ENCODE measurements at regions not wholly inside any gene's neighbourhood (a gene's known extent, or its start where the extent isn't known, plus 50 kb on each side); places are given as distances from the start of the nearest gene placed in this dataset.
"Not testable (repeated sequence)": the region's sequence is repeated elsewhere in the genome, so short reads cannot be mapped to it uniquely, and the experiment has no call there.

DNA sequence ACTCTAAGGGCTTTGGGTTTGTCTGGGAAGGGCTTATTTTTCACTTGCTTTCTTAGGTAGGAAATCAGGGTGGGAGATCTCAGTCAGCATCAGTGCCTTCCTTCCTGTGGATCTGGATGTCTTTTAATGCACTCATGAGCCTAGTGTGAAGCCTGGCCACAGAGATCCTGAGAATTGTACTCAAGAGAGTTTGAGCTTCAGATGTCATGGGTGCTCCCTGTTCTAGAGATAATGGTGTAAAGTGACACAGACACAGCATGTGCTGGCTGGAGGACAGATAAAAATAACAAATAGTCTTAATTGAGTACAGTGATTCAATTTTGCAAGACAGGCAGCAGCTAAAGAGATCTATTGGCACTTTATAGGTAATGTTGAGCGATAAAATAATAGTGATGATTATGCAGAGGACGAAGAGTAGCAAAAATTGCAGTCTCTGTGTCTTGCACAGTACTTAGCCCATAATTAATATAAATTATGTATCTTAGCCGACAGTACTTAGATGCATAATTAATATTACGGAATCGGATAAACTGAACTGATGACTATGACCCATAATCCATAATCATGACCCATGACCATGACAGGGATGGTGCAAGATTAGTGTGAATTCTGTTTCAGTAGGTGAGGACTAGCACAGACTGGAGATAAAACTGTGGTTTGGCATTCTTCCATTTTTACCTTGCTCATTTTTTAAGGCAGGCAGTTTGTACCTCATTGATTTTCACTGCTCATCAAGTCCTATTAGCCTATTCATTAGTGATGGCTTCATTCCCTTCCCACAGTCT, 408.7 kb upstream of the PIK3R1 start:
- no peak for DNase-seq

DNA sequence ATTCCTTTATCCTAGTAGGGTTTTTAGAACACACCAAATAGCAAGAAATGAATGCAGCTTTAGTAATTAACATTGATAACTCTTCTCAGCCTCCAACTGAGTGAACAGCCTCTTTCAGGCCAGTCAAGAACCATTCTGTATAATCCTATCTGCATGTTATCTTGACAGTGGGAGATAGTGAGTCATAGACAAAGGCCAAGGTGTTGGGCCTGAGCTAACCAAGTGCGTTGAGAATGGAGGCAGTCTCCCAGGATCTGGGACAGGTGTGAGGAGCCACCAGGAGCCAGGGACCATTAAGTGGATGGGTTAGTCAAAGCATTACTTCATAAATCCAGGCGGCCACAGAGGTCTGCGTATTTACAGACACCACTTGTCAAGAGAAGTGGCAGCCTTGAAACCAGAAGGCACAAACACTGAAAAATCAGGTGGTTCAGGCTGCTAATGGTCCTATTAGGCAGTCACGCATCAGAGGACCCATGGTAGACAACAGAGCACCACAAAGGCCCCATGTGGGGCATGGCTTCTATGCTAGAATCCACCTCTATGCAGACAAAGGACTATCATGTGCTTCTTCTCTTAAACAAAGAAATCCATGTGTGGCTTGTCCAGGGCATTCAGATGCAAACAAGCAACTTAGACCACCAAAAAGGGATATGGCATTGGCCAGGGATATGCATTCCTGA, 409.7 kb upstream of the PIK3R1 start:
- no peak for DNase-seq

DNA sequence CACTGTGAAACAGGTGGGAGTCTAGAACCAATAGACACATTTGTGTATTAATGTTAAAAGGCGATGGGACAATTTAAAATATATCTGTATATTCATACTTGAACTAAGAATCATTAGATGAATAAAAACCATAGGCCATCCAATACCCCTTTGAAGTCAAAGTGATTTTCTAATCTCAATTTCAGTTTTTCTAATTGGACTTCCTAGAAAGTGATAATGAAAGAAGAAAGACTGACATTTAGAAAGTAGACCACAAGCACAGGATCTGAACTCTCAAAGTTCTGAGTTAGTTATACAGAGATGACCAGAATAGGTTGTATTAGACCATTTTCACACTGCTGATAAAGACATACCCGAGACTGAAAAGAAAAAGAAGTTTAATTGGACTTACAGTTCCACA, 412.8 kb upstream of the PIK3R1 start:
- no peak for DNase-seq

DNA sequence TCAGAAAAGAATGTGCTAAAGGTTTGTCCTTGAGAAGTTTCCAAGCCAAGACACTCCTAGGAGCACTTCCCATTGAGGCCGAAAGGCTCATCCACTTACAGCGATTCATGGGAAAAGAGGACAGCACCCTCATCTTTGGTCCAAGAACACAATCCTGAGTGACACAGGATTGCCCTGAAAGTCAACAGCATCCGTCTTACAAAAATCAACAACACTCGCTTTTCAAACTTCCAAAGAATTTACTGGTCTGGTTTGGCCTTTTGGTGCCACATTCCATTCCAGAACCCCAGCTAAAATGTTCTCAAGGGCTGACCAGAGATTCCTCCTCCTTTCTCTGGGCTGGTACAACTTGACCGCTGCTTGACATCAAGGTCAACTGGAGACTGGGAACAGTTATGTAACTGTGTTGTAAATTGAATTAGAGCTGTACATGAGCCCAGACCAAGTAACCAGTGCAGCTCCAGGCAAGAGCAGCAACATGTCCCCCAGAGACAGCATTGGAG, 415.8 kb upstream of the PIK3R1 start:
- DNase-seq = peak; percentile 13

DNA sequence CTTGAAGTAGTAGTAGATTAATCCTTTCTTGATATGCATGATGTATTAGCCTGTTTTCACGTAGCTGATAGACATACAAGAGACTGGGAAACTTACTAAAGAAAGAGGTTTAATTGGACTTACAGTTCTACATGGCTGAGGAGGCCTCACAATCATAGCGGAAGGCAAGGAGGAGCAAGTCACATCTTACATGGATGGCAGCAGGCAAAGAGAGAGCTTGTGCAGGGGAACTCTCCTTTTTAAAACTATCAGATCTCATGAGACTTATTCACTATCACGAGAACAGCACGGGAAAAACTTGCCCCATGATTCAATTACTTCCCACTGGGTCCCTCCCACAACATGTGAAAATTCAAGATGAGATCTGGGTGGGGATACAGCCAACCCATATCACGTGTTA, 417.1 kb upstream of the PIK3R1 start:
- not testable (repeated sequence) for DNase-seq

DNA sequence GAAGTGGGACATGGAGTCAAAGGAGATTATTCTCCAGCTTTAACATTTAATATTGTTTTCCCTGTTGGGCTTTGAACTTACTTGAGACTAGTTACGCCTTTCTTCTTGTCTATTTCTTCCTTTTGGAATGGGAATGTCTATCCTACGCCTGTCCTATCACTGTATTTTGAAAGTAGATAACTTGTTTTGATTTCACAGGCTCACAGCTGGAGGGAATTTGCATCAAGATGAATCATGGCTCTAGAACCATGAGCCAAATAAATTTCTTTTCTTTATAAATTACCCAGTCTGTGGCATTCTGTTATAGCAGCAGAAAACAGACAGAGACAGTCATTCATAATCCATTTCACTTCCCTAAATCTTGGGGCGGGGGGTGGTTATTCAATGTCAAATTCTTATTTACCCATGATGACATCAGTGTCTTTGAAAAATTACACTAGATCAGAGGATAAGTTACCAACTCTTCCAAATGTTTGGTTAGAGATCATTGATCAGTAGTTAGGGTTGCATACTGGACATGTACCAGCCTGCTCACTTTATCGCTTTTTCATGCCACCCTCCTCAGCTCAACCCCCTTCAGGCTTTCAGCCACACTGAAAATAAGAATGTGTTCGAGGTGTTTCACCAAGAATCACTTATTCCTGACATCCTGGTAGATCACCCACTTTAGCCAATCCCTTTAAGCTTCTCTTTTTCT, 419.6 kb upstream of the PIK3R1 start:
- peak; percentile 29 for DNase-seq

DNA sequence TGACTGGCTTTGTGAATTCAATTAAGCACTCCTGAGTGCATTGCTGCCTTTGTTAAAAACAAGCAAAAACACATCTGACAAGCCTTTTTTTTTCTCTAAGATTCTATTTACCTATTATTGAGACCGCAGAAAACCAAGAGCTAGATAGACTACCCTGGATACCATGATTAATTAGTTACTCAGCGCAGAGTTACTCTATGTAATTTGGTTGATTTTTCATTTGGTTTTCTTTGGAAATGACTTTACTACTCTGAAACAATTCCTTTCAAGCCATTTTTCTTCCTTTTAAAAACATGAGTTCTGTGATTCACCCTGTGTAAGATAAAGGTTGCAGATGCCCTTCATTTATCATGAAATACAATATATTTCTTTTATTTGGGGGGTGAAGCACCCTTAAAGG, 421.6 kb upstream of the PIK3R1 start:
- no peak for DNase-seq

DNA sequence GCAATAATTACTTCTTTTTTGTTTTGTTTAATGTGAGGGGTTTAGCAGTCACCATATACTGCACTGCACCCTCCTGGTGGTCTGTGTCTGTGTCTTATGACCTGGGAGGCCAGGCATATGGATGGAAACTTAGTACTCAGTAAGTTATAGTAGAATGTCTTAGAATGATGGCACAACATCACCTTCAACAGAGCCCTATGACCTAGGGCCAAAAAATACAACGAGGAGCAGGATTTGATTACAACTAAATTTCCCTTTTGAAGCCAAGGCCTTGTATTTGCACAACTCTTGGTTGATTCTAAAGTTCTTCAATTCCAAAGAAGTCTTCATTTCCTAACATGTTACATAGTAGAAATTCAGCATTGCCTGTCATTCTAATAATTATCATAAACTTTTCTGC, 422.1 kb upstream of the PIK3R1 start:
- no peak for DNase-seq

DNA sequence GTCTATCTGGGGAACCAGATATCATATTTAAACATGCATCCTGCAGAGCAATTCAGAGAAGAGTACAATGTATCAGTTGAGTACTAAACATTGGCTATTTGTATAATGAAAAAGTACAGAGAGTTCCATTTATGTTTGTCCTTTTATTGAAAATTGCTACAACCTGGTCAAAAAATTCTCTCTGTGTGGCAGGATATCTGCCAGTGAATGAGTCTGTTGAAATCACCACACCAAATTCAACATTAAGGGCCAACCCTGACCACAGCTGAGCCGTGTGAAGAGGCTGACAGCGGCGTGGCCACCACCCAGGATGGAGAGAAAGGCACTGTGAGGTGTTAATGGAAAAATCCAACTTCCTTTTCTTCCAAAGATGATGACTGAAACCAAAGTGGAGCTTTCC, 422.7 kb upstream of the PIK3R1 start:
- DNase-seq = no peak

DNA sequence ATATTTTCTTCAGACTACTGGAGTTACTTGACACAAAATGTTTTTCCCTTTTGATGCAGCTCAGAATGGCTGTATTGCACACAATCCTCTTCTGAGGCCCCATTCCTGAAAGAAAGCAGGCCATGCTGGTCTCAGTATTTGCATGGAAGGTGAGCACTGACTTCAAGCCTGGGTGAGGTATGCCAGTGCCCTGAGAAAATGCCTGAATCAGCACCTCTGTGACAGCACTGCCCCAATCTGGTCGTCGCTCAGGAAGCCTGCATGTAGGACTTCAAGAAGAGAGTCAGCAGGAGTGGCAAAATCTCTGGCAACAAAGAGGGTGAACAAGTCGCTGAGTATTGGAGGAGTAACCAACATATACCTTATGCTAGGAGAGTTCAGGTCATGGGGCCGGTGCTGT, 425.2 kb upstream of the PIK3R1 start:
- DNase-seq = no peak

DNA sequence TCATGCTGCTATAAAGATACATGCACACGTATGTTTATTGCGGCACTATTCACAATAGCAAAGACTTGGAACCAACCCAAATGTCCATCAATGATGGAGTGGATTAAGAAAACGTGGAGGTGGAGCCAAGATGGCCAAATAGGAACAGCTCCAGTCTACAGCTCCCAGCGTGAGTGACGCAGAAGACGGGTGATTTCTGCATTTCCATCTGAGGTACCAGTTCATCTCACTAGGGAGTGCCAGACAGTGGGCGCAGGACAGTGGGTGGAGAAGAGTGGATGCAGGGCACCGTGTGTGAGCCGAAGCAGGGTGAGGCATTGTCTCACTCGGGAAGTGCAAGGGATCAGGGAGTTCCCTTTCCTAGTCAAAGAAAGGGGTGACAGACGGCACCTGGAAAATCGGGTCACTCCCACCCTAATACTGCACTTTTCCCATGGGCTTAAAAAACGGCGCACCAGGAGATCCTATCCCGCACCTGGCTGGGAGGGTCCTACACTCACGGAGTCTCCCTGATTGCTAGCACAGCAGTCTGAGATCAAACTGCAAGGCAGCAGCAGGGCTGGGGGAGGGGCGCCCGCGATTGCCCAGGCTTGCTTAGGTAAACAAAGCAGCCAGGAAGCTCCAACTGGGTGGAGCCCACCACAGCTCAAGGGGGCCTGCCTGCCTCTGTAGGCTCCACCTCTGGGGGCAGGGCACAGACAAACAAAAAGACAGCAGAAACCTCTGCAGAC, 435.5 kb upstream of the PIK3R1 start:
- not testable (repeated sequence) for DNase-seq

DNA sequence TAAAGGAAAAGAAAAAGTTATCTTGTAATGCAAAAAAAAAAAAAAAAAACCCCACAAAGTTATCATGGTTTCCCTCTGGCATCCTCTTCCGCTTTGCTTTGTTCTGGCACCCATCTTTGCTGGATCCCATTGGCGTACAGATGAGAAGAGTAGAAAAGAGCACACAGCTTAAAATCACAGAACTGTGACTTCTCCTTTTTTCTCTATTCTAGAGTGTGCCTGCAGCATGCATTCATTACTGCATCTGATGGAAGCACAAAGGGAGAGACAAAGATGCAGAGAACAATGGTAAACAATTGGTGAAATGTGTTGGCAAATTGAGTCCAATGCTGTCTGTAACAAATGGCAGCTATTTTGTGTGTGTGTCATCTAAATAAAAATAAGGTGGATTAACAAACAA, 440.8 kb upstream of the PIK3R1 start:
- DNase-seq = no peak

DNA sequence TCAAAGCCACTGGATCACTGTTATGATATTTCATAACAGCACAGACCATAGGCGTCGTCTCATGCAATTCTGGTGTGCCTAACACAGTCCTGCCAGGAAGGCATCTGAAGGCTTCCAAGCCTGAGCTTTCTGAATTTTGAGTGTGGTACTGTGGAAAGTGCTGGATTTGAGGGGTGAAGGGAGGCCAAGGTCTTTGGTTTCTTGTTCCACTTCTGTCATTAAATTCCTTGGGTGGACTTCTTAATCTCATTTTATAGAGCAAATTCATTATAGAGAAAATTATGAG, 441.3 kb upstream of the PIK3R1 start:
- no peak for DNase-seq

DNA sequence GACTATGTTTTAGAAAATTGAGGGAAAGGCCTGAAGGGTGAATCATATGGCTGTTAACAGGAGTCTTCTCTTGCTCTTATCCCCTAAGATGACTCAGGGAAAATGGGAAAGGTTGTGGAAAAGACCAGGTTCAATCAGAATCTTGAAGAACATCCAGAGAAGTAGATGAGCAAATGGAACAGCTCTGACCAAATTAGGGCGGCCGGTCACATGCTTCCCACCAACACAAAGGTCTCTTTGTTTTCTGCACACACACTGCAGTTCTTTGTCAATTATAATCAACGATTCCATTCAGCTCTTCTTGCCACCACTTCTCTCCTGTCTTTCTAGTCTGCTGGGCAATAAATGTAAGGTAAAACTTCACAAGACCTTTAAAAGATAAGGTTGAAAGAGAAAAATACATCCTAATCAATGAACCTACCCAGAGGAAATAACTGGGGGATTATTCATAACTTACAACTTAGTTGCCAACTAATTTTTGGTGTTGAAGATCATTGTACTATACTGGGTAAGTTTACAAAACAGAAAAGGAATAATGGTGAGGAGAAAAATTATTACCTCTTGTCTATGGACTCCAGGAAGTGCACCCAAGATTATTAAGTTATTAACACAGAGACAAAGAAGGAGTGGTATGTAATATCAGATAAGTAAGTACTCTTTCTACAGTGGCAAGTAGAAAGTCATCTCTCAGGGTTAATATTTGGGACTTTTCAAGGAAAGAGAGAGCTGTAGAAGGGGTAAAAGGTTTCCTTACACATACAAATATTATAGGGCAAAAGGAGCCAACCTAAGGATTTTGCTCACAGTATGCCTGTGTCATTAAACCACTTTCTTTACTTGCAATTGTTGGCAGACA, 441.9 kb upstream of the PIK3R1 start:
- peak; percentile 66 for DNase-seq

DNA sequence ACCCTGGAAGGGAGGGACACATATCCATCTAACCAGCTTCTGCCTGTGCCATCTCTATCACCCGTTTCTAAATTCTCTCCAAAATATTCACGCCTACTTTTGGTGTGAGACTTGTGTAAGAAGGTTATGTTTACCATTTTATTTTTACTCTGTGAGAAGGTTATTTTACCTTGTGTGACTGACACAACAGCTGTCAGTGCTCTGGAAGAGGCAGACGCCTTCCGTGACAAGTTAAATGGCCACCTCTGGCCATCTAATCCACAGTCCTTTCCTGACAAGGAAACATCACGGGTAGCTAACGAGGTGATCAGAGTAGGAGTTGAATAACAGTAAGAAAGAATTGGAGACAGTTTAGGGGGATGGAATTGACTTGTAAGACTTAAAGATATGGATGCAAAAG, 443.8 kb upstream of the PIK3R1 start:
- DNase-seq = no peak

DNA sequence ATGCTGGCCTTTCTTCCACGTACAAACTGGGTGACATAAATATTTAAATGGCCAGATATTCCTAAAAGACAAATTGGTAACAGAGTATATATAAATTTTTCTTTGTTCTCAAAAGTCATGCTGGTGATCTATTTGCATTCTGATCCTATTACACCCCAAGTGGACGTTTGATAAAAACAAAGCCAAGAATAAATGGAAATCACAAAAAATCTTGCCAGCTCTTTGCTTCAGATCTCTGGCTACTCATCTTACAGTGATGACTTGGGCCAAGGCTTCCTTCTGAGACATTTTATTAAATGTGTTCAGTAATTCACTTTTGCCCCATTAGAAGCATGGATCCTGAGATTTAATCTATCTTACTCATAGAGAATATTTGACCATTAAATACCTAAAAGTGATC, 444.3 kb upstream of the PIK3R1 start:
- no peak for DNase-seq

DNA sequence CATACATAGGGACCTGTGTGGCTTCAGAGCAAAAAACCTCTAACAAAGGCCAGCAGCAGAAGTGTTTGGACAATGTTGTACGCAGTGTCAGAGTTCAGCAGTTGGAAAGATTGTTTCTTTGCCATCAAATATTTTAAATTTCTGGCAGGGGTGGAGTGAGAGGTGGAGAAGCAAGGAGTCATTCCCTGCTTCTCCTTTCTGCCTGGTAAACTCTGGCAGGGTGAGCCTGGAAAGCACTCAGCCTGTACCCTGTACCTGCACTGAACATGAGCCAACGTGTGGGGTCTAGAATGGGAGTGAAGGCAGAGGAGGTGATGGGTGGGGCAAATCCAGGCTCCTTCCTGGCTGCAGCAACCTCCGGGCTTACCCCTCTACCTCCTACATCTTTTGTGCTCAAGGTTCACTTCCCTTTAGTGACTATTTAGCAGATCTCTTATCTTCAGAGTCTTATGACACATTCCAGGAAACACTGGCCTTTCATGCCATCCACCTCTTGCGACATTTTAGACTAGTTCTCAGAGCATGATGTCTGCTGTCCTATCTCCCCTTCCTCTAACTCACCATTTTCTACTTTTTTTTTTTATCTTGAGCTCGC, 445.0 kb upstream of the PIK3R1 start:
- no peak for DNase-seq

DNA sequence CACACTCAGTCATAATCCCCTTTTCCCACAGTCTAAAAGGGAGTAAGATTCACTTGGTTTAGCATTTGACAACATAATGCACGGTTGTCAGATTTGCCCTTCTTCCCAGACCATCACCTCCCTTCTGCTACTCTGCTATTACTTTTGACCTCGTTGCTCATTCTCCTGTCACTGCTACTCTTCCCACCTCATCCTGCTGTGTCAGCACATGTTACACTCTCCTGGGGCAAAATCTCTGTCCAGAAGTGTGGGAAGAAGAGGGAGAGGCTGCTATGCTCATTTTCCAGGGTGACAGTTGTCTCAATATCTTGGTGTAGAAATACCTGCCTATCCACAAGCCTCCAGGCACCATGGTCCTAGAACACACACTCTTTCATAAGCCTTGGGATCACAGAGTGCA, 449.9 kb upstream of the PIK3R1 start:
- no peak for DNase-seq

DNA sequence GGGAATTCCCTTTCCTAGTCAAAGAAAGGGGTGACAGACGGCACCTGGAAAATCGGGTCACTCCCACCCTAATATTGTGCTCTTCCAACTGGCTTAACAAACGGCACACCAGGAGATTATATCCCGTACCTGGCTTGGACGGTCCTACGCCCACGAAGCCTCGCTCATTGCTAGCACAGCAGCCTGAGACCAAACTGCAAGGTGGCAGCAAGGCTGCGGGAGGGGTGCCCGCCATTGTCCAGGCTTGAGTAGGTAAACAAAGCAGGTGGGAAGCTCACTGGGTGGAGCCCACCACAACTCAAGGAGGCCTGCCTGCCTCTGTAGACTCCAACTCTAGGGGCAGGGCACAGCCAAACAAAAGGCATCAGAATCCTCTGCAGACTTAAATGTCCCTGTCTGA, 457.8 kb upstream of the PIK3R1 start:
- not testable (repeated sequence) for DNase-seq

DNA sequence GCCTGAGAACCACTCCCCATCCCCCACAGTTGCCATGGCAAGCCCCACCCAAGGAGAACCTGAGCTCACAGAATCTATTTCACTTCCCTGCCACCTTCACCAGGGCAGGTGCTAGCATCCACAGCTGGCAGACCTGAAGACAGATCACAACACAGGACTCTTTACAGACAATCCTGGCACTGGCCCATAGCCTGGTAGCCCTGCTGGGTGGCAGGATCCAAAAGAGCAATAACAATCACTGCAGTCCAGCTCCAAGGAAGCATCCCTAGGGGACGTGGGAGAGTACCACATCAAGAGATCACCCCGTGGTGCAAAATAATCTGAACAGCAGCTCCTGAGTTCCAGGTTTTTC, 463.2 kb upstream of the PIK3R1 start:
- no peak for DNase-seq

DNA sequence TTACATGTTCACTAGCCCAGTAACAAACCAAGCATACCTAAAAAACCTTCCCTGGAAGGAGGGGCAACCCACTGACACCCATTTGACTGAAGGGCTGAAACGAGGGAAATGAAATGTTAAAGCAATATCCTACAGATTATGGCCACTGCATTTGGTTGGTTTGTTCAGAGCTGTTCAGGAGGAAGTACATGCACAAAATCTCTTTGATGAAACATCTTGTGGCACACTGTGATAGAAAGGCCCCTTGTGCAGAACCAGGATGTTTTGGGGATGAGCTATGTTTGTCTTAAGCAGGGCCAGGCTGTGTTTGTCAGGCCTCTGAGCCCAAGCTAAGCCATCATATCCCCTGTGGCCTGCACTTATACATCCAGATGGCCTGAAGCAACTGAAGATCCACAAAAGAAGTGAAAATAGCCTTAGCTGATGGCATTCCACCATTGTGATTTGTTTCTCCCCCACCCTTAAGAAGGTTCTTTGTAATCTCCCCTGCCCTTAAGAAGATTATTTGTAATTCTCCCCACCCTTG, 467.3 kb upstream of the PIK3R1 start:
- DNase-seq = no peak

DNA sequence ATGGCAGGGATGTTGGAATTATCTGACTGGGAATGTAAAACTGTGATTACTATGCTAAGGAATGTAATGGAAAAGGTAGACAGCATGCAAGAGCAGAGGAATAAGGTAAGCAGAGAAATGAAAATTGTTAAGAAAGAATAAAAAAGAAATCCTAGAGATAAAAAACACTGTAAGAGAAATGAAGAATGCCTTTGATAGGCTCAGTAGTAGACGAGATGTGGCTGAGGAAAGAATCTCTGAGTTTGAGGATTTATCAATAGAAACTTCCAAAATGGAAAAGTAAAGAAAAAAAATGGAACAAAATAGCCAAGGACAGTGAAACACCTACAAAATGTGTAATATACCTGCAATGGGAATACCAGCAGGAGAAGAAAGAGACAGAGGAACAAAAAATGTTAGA, 468.5 kb upstream of the PIK3R1 start:
- no peak for DNase-seq
